A673 (cell line): ENCODE measurements at regions not wholly inside any gene's neighbourhood (a gene's known extent, or its start where the extent isn't known, plus 50 kb on each side); places are given as distances from the start of the nearest gene placed in this dataset.

Experiments used
- EZH2 ChIP-seq: fragments of 200-600 bp; sonication (generic); IDR thresholded peaks from 2 replicates; pipeline ENCODE4 v1.6.1; 2017; ENCODE audit warnings: borderline replicate concordance, low read depth, mild to moderate bottlenecking, mixed read lengths, antibody characterized with exemption, low read length; ENCODE audit not compliant: poor library complexity, severe bottlenecking
- TF ChIP-seq, protein P1 (sequence below): fragments of 300-800, 200-600 bp; sonication (generic); conservative IDR thresholded peaks from 2 replicates; pipeline ENCODE4 v1.5.1; 2017; ENCODE audit warnings: low read depth, mild to moderate bottlenecking, antibody characterized with exemption, low read length, moderate library complexity, mixed read lengths

DNA sequence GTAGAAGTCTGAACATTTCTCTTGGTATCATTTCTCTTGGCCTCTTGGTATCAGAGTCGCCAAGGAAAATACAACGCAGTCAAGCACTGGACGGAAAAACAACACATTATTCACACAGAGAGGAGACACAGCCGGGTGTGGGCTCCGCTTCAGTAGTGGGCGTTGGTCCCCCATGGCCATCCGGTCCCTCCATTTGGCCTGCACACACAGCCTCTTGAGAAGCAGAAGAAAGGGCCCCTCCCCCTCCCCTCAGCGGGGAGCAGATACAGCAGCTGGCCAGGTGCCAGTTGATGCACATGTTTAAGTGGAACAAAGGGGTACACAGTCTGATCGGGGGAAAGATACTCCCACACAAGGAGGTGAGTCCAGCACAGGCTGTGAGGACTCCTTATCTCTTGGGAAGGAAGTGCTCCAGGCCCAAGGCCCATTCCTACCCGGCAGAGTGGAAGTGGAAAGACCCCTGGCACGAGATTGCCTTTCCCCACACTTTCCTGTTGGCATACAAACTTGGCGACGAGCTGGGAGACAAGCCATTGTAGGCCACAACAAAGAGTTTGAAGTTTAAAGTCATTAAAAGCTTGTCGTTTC, 311.3 kb downstream of the FAM72C start:
- TF ChIP-seq, protein P1, sequence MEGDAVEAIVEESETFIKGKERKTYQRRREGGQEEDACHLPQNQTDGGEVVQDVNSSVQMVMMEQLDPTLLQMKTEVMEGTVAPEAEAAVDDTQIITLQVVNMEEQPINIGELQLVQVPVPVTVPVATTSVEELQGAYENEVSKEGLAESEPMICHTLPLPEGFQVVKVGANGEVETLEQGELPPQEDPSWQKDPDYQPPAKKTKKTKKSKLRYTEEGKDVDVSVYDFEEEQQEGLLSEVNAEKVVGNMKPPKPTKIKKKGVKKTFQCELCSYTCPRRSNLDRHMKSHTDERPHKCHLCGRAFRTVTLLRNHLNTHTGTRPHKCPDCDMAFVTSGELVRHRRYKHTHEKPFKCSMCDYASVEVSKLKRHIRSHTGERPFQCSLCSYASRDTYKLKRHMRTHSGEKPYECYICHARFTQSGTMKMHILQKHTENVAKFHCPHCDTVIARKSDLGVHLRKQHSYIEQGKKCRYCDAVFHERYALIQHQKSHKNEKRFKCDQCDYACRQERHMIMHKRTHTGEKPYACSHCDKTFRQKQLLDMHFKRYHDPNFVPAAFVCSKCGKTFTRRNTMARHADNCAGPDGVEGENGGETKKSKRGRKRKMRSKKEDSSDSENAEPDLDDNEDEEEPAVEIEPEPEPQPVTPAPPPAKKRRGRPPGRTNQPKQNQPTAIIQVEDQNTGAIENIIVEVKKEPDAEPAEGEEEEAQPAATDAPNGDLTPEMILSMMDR = no peak
- no peak for TF ChIP-seq EZH2
